ENCODE measurements at regions not wholly inside any gene's neighbourhood (a gene's known extent, or its start where the extent isn't known, plus 50 kb on each side); places are given as distances from the start of the nearest gene placed in this dataset.

GRCh38 chr12:63321373-63321772, 170.4 kb upstream of the AVPR1A start:
- TF ChIP-seq CTCF (IDR thresholded peaks at IDR 0.05) (no peak), USF2 (CRISPR knock-in tag; IDR thresholded peaks at IDR 0.05) (no peak), GRHL2 (CRISPR knock-in tag; IDR thresholded peaks at IDR 0.05; ENCODE audit: insufficient replicate concordance, severe bottlenecking) (no peak)

All from WTC11 (cell line).